ENCODE measurements at regions not wholly inside any gene's neighbourhood (a gene's known extent, or its start where the extent isn't known, plus 50 kb on each side); places are given as distances from the start of the nearest gene placed in this dataset.

DNA sequence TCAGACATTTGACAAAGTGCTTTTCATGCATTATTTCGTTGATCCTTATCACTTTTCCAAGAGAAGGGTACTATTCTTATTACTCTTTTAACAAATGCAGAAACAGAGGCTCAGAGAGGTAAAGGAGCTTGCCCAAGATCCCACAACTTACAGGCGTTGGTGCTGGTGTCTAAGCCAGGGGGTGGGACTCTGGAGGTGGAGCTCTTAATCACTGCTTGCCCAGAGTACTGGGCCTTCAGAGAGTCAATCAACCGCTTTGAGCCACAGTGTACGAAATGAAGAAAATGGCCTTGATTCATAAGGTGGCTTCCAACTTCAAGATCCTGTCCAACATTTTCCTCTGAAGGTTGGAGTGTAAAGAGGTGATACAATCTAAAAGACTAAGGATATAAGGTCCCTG is 211.5 kb downstream of the NECTIN3 start:
- Mint-ChIP-seq H3K36me3 (no peaks in the 10 kb centered on the region), H3K4me3 (no peak overlapping the region), H3K9me3 (no peaks in the 10 kb centered on the region), H3K27ac (no peak overlapping the region), H3K27me3 (no peaks in the 10 kb centered on the region), H3K4me1 (ENCODE audit: unreplicated experiment) (peaks cover 7% of the 10 kb centered on the region)
- no peak for DNase-seq (ENCODE audit: extremely low spot score, unreplicated experiment)
- TF ChIP-seq, protein P1, sequence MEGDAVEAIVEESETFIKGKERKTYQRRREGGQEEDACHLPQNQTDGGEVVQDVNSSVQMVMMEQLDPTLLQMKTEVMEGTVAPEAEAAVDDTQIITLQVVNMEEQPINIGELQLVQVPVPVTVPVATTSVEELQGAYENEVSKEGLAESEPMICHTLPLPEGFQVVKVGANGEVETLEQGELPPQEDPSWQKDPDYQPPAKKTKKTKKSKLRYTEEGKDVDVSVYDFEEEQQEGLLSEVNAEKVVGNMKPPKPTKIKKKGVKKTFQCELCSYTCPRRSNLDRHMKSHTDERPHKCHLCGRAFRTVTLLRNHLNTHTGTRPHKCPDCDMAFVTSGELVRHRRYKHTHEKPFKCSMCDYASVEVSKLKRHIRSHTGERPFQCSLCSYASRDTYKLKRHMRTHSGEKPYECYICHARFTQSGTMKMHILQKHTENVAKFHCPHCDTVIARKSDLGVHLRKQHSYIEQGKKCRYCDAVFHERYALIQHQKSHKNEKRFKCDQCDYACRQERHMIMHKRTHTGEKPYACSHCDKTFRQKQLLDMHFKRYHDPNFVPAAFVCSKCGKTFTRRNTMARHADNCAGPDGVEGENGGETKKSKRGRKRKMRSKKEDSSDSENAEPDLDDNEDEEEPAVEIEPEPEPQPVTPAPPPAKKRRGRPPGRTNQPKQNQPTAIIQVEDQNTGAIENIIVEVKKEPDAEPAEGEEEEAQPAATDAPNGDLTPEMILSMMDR (conservative IDR thresholded peaks at IDR 0.05), result no peak

DNA sequence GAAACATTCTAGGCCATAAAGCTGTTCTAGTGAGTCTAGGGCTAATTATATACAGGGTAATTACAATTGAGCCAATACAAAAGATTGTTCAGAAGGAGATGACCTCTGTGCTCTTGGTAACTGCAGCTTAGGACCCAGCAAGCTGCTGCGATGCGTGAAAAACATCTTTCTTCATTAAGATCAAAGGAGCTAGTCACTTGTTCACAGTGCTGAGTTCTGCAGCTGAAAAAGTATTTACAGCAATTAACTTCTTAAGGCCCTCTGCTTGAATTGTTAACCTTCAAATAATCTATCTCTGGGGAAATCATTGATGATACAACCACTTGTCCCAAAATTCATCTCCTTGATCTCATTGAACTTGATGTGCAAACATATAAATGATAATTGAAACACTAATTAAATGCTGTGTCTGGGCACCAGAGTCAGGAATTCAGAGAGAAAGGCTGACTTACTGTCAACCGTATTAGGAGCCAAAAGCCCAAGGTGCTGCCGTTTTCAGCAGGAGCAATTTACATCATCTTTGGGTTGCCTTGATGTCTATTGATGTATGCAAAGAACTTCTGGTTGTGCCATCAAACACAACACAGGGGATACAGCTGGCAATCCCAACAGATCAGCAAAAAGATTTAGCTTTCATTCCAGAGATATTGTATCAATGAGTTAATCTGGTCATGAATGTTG is 213.0 kb downstream of the NECTIN3 start:
- no peak for DNase-seq (ENCODE audit: extremely low spot score, unreplicated experiment)

DNA sequence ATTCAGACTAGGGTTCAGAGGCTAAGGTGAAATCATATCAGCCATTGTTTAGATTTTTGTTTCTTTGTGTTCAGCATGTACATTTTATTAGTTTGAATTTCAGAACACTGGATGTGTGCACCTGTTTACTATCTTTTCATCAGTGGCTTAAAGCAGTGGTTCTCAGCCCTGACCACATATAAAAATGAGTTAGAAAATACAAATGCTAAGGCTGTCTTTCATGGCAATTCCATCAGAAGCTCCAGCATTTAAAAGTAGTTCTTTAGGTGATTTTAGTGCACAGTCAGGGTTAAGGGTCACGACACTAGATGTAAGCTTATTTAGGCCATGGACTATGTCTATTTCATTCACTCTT is 213.5 kb downstream of the NECTIN3 start:
- DNase-seq (ENCODE audit: extremely low spot score, unreplicated experiment), result no peak
- H3K9me3 Mint-ChIP-seq, result peaks cover 4% of the 10 kb centered on the region
- peaks cover 7% of the 10 kb centered on the region for H3K4me1 Mint-ChIP-seq (ENCODE audit: unreplicated experiment)
- no peak overlapping the region for H3K4me3 Mint-ChIP-seq
- TF ChIP-seq, protein P1 (conservative IDR thresholded peaks at IDR 0.05), result no peak
- no peak overlapping the region for H3K27ac Mint-ChIP-seq
- H3K36me3 Mint-ChIP-seq, result no peaks in the 10 kb centered on the region
- no peaks in the 10 kb centered on the region for H3K27me3 Mint-ChIP-seq

More for the DNA sequence above, 213.0 kb downstream of the NECTIN3 start:
- H3K36me3 Mint-ChIP-seq, result no peaks in the 10 kb centered on the region
- no peak overlapping the region for H3K27ac Mint-ChIP-seq
- TF ChIP-seq, protein P1 (conservative IDR thresholded peaks at IDR 0.05), result no peak
- no peak overlapping the region for H3K4me3 Mint-ChIP-seq
- H3K9me3 Mint-ChIP-seq, result no peaks in the 10 kb centered on the region
- H3K27me3 Mint-ChIP-seq, result no peaks in the 10 kb centered on the region
- peaks cover 7% of the 10 kb centered on the region for H3K4me1 Mint-ChIP-seq (ENCODE audit: unreplicated experiment)

DNA sequence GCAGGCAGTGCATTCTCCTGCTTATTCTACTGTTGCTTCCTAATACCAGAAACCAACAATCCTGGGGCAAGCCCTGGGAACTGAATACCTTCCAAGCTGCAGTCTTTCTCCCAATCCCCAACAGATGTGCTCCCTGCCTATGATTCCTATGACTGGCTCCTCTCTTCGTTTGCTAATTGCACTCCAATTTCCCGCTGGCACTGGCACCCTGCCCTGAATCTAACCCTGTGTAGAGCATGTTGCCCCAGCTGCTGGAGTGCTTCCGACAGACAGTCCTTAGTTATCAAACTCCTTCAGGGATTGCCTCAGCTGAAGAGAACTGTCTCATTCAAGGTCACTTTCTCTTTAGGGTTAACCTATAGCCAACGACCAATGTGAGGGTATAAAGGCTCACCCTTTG is 214.1 kb downstream of the NECTIN3 start:
- Mint-ChIP-seq H3K9me3 (peaks cover 9% of the 10 kb centered on the region), H3K4me1 (ENCODE audit: unreplicated experiment) (peaks cover 7% of the 10 kb centered on the region), H3K4me3 (no peak overlapping the region), H3K36me3 (no peaks in the 10 kb centered on the region), H3K27me3 (no peaks in the 10 kb centered on the region), H3K27ac (no peak overlapping the region)
- TF ChIP-seq, protein P1 (conservative IDR thresholded peaks at IDR 0.05), result no peak
- DNase-seq (ENCODE audit: extremely low spot score, unreplicated experiment), result no peak

DNA sequence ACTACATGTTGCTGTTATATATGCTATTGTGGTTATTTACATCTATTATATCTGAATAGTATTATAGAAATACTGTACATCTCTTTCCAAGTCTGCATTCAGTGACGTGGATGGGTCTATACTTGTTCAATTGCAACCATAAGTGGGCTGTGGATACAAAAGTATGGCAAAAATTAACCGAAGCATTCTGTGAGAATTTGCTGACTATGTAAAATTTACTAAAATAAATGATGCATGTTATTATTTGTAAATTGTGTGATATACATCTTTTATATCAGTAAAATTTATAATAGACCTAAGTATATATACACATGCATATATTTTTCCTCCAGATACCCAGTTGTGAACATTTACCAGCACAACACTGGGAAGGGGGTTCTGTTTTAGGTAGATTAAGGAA is 215.1 kb downstream of the NECTIN3 start:
- Mint-ChIP-seq H3K9me3 (peaks cover 11% of the 10 kb centered on the region), H3K4me3 (no peak overlapping the region), H3K27ac (no peak overlapping the region), H3K36me3 (no peaks in the 10 kb centered on the region), H3K4me1 (ENCODE audit: unreplicated experiment) (peaks cover 7% of the 10 kb centered on the region), H3K27me3 (no peaks in the 10 kb centered on the region)
- DNase-seq (ENCODE audit: extremely low spot score, unreplicated experiment), result no peak
- TF ChIP-seq, protein P1 (conservative IDR thresholded peaks at IDR 0.05), result no peak

DNA sequence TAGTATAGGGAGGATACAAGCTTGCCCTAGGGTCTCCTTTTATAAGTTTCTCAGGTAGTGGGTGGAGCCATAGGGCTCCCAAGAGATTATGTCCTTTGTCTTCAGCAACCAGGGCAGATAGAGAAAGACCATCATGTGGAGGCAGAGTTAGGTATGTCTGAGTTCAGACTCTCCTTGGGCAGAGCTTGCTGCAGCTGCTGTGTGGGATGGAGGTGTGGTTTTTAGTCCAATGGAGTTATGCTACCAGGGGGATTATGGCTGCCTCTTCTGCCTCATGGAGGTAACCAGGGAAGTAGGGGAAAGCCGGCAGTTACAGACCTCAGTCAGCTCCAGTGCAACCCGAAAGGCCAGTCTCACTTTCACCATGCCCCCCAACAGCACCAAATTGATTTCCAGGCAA is 220.5 kb downstream of the NECTIN3 start:
- H3K27ac Mint-ChIP-seq, result no peak overlapping the region
- peaks cover 14% of the 10 kb centered on the region for H3K9me3 Mint-ChIP-seq
- H3K27me3 Mint-ChIP-seq, result no peaks in the 10 kb centered on the region
- TF ChIP-seq, protein P1 (conservative IDR thresholded peaks at IDR 0.05), result no peak
- no peak overlapping the region for H3K4me3 Mint-ChIP-seq
- H3K4me1 Mint-ChIP-seq (ENCODE audit: unreplicated experiment), result no peaks in the 10 kb centered on the region
- DNase-seq (ENCODE audit: extremely low spot score, unreplicated experiment), result no peak
- H3K36me3 Mint-ChIP-seq, result no peaks in the 10 kb centered on the region

Measured in type B pancreatic cell (in vitro differentiated cells).